Panc1 (cell line): ENCODE measurements at regions not wholly inside any gene's neighbourhood (a gene's known extent, or its start where the extent isn't known, plus 50 kb on each side); places are given as distances from the start of the nearest gene placed in this dataset.

ENCODE experiments used
- ATAC-seq: fragments of 200-7000 bp; cut with Tn5 transposase; 2 replicates; pipeline ENCODE4 v1.9.1; 2020; ENCODE audit warnings: mild to moderate bottlenecking, moderate library complexity
- BruUV-seq: library from RNA; stranded (reverse); fragments of 400-500 nt; replicated peaks from 2 replicates; lab custom pipeline; 2021; lab: Mats Ljungman, UMichigan
- CTCF ChIA-PET: fragments of 300-600 bp; sonication (Branson Sonifier 250); formaldehyde crosslinking; loops from one replicate; lab custom pipeline; 2022; ENCODE audit warnings: antibody characterized with exemption; lab: Charles Lee
- POLR2A ChIA-PET: fragments of 300-600 bp; sonication (Branson Sonifier 250); formaldehyde crosslinking; loops from one replicate; lab custom pipeline; 2022; ENCODE audit warnings: antibody characterized with exemption; lab: Charles Lee
- DNase-seq: peaks from one replicate; pipeline ENCODE4 v3.0.0-alpha.2; 2010; ENCODE audit warnings: low read depth, low spot score
- H3K27ac ChIP-seq: 2 replicates; pipeline ENCODE4 v1.5.1; 2011; ENCODE audit warnings: mild to moderate bottlenecking, low read length, inconsistent platforms
- H3K27me3 ChIP-seq: fragments of 200-500 bp; sonication (Bioruptor generic); 2 replicates; pipeline ENCODE4 v1.6.0; 2014; ENCODE audit warnings: low read length, inconsistent platforms; ENCODE audit not compliant: control insufficient read depth, insufficient read depth
- H3K36me3 ChIP-seq: fragments of 200-500 bp; sonication (Bioruptor generic); 2 replicates; pipeline ENCODE4 v1.5.1; 2014; ENCODE audit warnings: inconsistent platforms, mild to moderate bottlenecking, low read length, moderate library complexity; ENCODE audit not compliant: control insufficient read depth, insufficient read depth
- H3K4me1 ChIP-seq: 2 replicates; pipeline ENCODE4 v1.5.1; 2011; ENCODE audit warnings: inconsistent platforms, mild to moderate bottlenecking, low read length, moderate library complexity; ENCODE audit not compliant: control insufficient read depth, insufficient read depth
- H3K4me3 ChIP-seq, 2 experiments: 2 replicates each; pipeline ENCODE4 v1.5.1; 2011 to 2012; ENCODE audit warnings: low read depth in 2 of 2, low read length in 2 of 2, mild to moderate bottlenecking in 2 of 2, inconsistent platforms in 1 of 2, moderate library complexity in 1 of 2
- H3K9me3 ChIP-seq: fragments of 200-500 bp; sonication (Bioruptor generic); 2 replicates; pipeline ENCODE4 v1.5.1; 2014; ENCODE audit warnings: low read depth, mild to moderate bottlenecking, inconsistent platforms, low read length, moderate library complexity; ENCODE audit not compliant: control insufficient read depth, insufficient read depth
- POLR2AphosphoS5 ChIP-seq: IDR thresholded peaks from 2 replicates; pipeline ENCODE4 v1.6.1; 2012; ENCODE audit warnings: mild to moderate bottlenecking, low read depth, low read length, moderate library complexity
- SIN3A ChIP-seq: IDR thresholded peaks from 2 replicates; pipeline ENCODE4 v1.6.1; 2012; ENCODE audit warnings: low read depth, mild to moderate bottlenecking, low read length, moderate library complexity, borderline replicate concordance; ENCODE audit not compliant: insufficient read depth
- TCF7L2 ChIP-seq: IDR thresholded peaks from 2 replicates; pipeline ENCODE4 v1.6.1; 2011; ENCODE audit warnings: mild to moderate bottlenecking, low read depth, low read length, inconsistent platforms
- in situ Hi-C: cut with HindIII; loops from 2 replicates; pipeline ENCODE4 v1.10.0; 2016; ENCODE audit warnings: low sequenced_read_pairs, low pct_unique_long_range_greater_than_20kb
- intact Hi-C: fragments of 100-400 bp; cut with micrococcal nuclease; formaldehyde crosslinking; loops from one replicate; pipeline ENCODE4 v1.10.0; 2022; ENCODE audit not compliant: unreplicated experiment
- TF ChIP-seq, protein P1 (sequence below): fragments of 450-650 bp; IDR thresholded peaks from 2 replicates; pipeline ENCODE4 v1.5.1; 2017; ENCODE audit warnings: mild to moderate bottlenecking
- TF ChIP-seq, protein P2 (sequence below), 2 experiments: IDR thresholded peaks; 2 replicates each; pipeline ENCODE4 v1.6.1; 2011 to 2012; ENCODE audit warnings: low read depth in 2 of 2, control low read depth in 1 of 2, low read length in 1 of 2, mild to moderate bottlenecking in 1 of 2, moderate library complexity in 1 of 2; ENCODE audit not compliant: insufficient read depth in 1 of 2

DNA sequence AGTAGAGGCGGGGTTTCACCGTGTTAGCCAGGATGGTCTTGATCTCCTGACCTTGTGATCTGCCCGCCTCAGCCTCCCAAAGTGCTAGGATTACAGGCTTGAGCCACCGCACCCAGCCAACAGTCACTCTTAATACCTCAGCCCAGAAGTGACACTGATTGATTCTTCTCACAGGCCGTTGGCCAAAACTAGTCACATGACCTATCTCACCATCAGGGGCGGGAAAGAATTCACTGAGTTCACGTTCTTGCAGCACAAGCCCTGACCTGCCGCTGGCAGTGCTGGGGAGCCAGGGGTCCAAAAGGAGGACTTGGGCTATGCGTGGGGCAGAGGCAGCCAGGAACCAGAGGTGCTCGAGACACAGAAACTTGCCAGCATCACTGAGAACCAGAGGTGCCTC lies 55.0 kb upstream of the CPLX2 start:
- in situ Hi-C loops, result no loop called here
- DNase-seq, result no peak
- Histone ChIP-seq H3K9me3 (no peaks in the 10 kb centered on the region), H3K36me3 (no peaks in the 10 kb centered on the region), H3K4me1 (peaks cover 19% of the 10 kb centered on the region), H3K4me3 (no peak overlapping the region), H3K27me3 (no peaks in the 10 kb centered on the region), H3K27ac (no peak overlapping the region)
- BruUV-seq, result no TSS peak
- no peak for TF ChIP-seq SIN3A
- no peak for TF ChIP-seq POLR2AphosphoS5
- TF ChIP-seq, protein P1, sequence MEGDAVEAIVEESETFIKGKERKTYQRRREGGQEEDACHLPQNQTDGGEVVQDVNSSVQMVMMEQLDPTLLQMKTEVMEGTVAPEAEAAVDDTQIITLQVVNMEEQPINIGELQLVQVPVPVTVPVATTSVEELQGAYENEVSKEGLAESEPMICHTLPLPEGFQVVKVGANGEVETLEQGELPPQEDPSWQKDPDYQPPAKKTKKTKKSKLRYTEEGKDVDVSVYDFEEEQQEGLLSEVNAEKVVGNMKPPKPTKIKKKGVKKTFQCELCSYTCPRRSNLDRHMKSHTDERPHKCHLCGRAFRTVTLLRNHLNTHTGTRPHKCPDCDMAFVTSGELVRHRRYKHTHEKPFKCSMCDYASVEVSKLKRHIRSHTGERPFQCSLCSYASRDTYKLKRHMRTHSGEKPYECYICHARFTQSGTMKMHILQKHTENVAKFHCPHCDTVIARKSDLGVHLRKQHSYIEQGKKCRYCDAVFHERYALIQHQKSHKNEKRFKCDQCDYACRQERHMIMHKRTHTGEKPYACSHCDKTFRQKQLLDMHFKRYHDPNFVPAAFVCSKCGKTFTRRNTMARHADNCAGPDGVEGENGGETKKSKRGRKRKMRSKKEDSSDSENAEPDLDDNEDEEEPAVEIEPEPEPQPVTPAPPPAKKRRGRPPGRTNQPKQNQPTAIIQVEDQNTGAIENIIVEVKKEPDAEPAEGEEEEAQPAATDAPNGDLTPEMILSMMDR, result no peak
- TF ChIP-seq, protein P2, sequence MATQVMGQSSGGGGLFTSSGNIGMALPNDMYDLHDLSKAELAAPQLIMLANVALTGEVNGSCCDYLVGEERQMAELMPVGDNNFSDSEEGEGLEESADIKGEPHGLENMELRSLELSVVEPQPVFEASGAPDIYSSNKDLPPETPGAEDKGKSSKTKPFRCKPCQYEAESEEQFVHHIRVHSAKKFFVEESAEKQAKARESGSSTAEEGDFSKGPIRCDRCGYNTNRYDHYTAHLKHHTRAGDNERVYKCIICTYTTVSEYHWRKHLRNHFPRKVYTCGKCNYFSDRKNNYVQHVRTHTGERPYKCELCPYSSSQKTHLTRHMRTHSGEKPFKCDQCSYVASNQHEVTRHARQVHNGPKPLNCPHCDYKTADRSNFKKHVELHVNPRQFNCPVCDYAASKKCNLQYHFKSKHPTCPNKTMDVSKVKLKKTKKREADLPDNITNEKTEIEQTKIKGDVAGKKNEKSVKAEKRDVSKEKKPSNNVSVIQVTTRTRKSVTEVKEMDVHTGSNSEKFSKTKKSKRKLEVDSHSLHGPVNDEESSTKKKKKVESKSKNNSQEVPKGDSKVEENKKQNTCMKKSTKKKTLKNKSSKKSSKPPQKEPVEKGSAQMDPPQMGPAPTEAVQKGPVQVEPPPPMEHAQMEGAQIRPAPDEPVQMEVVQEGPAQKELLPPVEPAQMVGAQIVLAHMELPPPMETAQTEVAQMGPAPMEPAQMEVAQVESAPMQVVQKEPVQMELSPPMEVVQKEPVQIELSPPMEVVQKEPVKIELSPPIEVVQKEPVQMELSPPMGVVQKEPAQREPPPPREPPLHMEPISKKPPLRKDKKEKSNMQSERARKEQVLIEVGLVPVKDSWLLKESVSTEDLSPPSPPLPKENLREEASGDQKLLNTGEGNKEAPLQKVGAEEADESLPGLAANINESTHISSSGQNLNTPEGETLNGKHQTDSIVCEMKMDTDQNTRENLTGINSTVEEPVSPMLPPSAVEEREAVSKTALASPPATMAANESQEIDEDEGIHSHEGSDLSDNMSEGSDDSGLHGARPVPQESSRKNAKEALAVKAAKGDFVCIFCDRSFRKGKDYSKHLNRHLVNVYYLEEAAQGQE (IDR thresholded peaks at IDR 0.05; ENCODE audit: insufficient read depth in 1 of 2, low read depth in 2 of 2, low read length in 1 of 2), result no peak
- TF ChIP-seq TCF7L2, result no peak
- intact Hi-C loops, result no loop called here
- ATAC-seq, result no peak
- CTCF ChIA-PET, result no interaction called here
- POLR2A ChIA-PET, result no interaction called here

DNA sequence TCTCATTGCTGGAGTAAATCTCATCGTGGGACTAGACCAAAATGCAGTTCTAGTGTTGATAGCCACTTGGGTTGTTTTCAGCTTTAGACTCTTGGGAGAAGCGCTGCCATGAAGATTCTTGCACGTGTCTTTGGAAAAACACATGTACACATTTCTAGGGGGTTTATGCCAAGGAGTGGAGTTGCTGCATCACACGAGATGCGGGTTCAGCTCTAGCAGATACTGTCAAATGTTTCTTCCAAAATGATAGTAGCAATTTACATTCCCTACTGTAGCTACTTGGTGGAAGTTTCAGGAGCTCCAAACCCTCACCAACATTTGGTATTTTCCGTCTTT lies 52.3 kb upstream of the CPLX2 start:
- ChIA-PET CTCF (no interaction called here), POLR2A (no interaction called here)
- intact Hi-C loops (no loop called here), in situ Hi-C loops (no loop called here)
- DNase-seq (no peak), ATAC-seq (no peak)
- Histone ChIP-seq H3K9me3 (no peaks in the 10 kb centered on the region), H3K27ac (no peak overlapping the region), H3K36me3 (no peaks in the 10 kb centered on the region), H3K4me1 (peaks cover 11% of the 10 kb centered on the region), H3K27me3 (no peaks in the 10 kb centered on the region), H3K4me3 (no peak overlapping the region)
- TF ChIP-seq, protein P2 (IDR thresholded peaks at IDR 0.05; ENCODE audit: insufficient read depth in 1 of 2, low read depth in 2 of 2, low read length in 1 of 2), result no peak
- TF ChIP-seq, protein P1, result no peak
- no peak for TF ChIP-seq SIN3A
- no peak for TF ChIP-seq POLR2AphosphoS5
- no peak for TF ChIP-seq TCF7L2
- BruUV-seq, result no TSS peak
